ENCODE measurements at regions not wholly inside any gene's neighbourhood (a gene's known extent, or its start where the extent isn't known, plus 50 kb on each side); places are given as distances from the start of the nearest gene placed in this dataset.

DNA sequence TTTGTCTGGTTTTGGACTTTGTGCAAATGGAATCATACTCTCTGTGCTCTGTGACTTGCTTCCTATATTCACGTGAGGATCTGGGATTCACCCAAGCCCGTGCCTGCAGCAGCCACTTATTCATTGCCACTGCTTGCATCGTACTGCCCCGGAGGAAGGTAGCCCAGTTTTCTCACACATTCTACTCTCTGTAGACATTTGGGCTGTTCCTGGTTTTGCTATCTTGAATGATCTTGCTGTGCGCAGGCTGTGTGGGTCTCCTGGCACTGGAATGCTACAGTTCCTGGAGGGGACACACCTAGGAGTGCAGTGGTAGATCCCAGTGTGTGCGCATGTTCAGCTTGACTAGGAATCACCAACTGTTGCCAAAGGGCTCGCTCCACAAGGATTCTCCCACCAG is 99.2 kb upstream of the BOD1 start:
- H3K4me3 ChIP-seq (ENCODE audit: low read length), result no peak overlapping the region
- no peak for TF ChIP-seq CTCF (IDR thresholded peaks at IDR 0.05; ENCODE audit: insufficient read depth, low read depth, low read length, missing control alignments)
- no peak for DNase-seq (ENCODE audit: low read depth)

DNA sequence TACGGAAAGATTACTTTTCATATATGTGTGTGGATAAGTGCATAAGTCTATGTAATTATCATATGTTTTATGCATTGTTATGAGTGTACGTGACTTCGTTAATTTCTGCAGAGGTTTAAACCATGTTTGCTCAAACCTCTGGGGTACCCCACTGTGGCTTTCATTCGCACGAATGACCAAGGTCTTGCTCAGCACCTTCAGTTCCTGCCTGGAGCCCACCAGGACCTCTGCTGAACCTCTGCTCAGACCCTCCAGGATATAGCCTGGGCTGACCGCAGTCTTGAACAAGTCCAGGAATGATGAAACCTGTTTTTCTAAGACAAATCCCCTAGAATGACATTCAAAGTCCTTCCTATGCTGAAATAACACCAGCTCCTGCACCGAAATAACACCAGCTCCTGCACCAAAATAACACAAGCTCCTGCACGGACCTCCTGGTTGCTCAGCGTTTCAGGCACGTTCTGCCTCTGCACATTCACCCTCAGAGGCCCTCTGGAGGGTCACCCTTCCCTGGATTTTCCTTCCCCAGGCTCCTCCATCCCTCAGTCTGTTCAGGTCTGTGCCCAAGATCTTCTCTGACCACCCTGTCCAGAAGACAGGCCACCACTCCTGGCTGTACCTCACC is 99.7 kb upstream of the BOD1 start:
- no peak for DNase-seq (ENCODE audit: low read depth)
- no peak overlapping the region for H3K4me3 ChIP-seq (ENCODE audit: low read length)
- TF ChIP-seq CTCF (IDR thresholded peaks at IDR 0.05; ENCODE audit: insufficient read depth, low read depth, low read length, missing control alignments), result no peak

DNA sequence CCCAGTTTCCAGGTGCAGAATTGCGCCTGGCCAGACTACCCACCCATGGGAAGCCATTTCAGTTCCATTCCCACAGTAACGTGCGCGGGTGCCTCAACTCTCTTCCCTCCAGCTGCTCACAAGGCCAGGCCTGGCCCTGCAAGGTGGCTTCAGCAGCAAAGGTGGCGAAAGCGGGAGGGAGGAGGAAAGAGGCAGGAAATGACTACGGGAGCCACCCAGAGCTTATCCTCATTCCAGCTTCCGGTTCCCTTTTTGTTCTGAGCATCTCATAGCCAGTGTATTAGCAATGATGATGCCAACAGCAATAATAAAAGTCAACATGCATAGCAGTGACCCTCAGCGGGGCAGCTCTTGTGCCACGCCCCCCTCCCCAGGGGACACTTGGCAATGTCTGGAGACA is 101.5 kb upstream of the BOD1 start:
- DNase-seq (ENCODE audit: low read depth), result no peak
- TF ChIP-seq CTCF (IDR thresholded peaks at IDR 0.05; ENCODE audit: insufficient read depth, low read depth, low read length, missing control alignments), result no peak
- H3K4me3 ChIP-seq (ENCODE audit: low read length), result no peak overlapping the region

DNA sequence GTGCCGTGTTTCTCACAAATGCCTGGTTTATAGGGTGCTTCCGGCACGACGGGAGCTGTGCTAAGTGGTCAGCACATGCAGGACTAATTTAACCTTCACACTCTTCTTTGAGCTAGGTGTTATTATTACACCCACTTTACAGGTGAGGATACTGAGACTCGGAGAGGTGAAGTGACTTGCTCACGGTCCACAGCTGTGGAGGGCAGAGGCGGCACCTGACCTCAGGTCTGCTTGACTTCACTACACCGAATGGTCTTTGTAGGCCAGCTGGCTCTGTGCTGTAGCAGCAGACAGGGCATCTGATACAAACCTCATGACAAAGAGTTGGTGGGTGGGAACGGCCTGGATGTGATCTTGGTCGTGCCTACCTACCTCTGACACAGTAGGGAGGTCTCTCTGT is 102.0 kb upstream of the BOD1 start:
- H3K4me3 ChIP-seq (ENCODE audit: low read length), result no peak overlapping the region
- no peak for DNase-seq (ENCODE audit: low read depth)
- TF ChIP-seq CTCF (IDR thresholded peaks at IDR 0.05; ENCODE audit: insufficient read depth, low read depth, low read length, missing control alignments), result no peak

DNA sequence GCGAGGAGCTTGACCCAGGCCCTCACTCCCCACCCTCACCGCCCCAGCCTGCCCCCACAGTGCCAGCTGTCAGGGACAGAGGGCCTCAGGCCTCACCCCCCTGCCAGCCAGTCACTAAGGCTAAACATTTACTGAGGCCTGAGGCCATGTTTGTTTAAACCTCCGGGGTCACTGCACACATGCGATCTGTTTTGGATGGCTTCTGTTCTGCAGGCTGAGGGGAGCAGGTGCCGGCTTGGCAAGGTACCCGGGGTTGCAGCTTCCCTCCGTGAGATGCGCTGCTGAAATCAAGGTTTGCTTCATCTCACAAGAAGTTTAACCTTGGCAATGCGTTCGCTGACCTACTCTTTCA is 103.3 kb upstream of the BOD1 start:
- TF ChIP-seq CTCF (IDR thresholded peaks at IDR 0.05; ENCODE audit: insufficient read depth, low read depth, low read length, missing control alignments), result no peak
- DNase-seq (ENCODE audit: low read depth), result no peak
- H3K4me3 ChIP-seq (ENCODE audit: low read length), result no peak overlapping the region

- no peak for TF ChIP-seq CTCF (IDR thresholded peaks at IDR 0.05; ENCODE audit: insufficient read depth, low read depth, low read length, missing control alignments)
- H3K4me3 ChIP-seq (ENCODE audit: low read length), result no peak overlapping the region
- no peak for DNase-seq (ENCODE audit: low read depth)
Observed at GRCh38 chr5:173720286-173720952, 104.0 kb upstream of the BOD1 start.

All from epithelial cell of esophagus (primary cell).